Mammary epithelial cell (primary cell): ENCODE measurements at regions not wholly inside any gene's neighbourhood (a gene's known extent, or its start where the extent isn't known, plus 50 kb on each side); places are given as distances from the start of the nearest gene placed in this dataset.

Experiments
- EZH2 ChIP-seq: IDR thresholded peaks from 2 replicates; pipeline ENCODE4 v1.6.1; 2012; ENCODE audit warnings: low read length, inconsistent platforms, borderline replicate concordance
- TF ChIP-seq, protein P1 (sequence below), 2 donors: IDR thresholded peaks in 1 of 2; conservative IDR thresholded peaks in 1 of 2; 2 replicates each; pipeline ENCODE4 v1.5.1; 2011 to 2012; ENCODE audit warnings: inconsistent platforms in 2 of 2, low read length in 2 of 2, mild to moderate bottlenecking in 2 of 2, control low read depth in 1 of 2, low read depth in 1 of 2; ENCODE audit not compliant: insufficient read depth in 1 of 2; ENCODE audit errors: extremely low read depth in 1 of 2

GRCh38 chr2:220114443-220114842, 487.0 kb downstream of the SLC4A3 start:
- TF ChIP-seq, protein P1, sequence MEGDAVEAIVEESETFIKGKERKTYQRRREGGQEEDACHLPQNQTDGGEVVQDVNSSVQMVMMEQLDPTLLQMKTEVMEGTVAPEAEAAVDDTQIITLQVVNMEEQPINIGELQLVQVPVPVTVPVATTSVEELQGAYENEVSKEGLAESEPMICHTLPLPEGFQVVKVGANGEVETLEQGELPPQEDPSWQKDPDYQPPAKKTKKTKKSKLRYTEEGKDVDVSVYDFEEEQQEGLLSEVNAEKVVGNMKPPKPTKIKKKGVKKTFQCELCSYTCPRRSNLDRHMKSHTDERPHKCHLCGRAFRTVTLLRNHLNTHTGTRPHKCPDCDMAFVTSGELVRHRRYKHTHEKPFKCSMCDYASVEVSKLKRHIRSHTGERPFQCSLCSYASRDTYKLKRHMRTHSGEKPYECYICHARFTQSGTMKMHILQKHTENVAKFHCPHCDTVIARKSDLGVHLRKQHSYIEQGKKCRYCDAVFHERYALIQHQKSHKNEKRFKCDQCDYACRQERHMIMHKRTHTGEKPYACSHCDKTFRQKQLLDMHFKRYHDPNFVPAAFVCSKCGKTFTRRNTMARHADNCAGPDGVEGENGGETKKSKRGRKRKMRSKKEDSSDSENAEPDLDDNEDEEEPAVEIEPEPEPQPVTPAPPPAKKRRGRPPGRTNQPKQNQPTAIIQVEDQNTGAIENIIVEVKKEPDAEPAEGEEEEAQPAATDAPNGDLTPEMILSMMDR (conservative IDR thresholded peaks at IDR 0.05 in 1 of 2, IDR thresholded peaks at IDR 0.05 in 1 of 2; ENCODE audit: extremely low read depth in 1 of 2, insufficient read depth in 1 of 2, low read depth in 1 of 2, low read length in 2 of 2) = no peak
- no peak for TF ChIP-seq EZH2
